ENCODE measurements at regions not wholly inside any gene's neighbourhood (a gene's known extent, or its start where the extent isn't known, plus 50 kb on each side); places are given as distances from the start of the nearest gene placed in this dataset.
"Not testable (repeated sequence)": the region's sequence is repeated elsewhere in the genome, so short reads cannot be mapped to it uniquely, and the experiment has no call there.

GRCh38 chr6:168871642-168872315 lies 381.9 kb downstream of the THBS2 start:
- DNase-seq = no peak

- no peak for DNase-seq
These were observed 382.7 kb downstream of the THBS2 start for GRCh38 chr6:168870982-168871381.

DNA sequence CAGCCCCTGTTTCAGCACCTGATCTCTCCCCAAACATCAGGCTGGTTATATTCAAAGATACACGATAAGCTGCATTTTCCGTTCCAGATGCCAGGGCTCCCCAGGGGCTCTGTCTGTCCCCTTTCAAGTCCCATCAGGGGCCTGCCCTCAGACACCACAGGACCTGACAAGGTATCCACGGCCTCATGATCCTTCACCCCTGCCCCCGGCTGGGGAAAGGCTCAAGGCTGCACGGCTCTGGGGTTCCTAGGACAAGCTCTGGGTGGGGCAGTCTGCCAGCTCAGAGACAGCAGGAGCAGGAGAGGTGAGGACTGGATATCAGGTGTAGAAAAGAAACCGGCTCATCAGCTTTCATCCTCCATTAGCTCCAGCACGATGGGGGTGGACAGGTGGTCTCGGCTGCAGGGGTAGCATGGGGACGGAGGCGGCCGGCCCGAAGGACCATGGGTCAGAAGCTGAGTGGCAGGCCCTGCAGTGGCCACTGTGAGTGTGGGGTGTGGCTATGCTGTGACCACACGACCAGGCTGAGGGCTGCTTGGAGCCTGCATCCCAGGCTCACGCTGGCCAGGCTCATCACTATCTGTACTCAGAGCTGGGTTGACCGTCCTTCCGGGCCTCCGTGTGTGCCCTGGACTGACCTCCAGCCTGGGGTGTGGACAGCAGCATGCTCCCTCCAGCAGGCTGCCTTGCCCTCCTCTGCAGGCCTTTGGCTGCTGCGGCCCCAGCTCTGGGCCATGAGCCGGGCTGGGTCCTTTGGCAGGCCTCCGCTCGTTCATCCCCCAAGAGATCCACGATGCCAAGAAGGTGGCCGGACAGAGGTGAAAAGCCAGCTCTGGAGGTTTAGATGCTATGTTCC lies 386.2 kb downstream of the THBS2 start:
- DNase-seq = no peak

- no peak for DNase-seq
These were observed 387.1 kb downstream of the THBS2 start for GRCh38 chr6:168866534-168866933.

- no peak for DNase-seq
These were observed 388.1 kb downstream of the THBS2 start for GRCh38 chr6:168865522-168865921.

DNA sequence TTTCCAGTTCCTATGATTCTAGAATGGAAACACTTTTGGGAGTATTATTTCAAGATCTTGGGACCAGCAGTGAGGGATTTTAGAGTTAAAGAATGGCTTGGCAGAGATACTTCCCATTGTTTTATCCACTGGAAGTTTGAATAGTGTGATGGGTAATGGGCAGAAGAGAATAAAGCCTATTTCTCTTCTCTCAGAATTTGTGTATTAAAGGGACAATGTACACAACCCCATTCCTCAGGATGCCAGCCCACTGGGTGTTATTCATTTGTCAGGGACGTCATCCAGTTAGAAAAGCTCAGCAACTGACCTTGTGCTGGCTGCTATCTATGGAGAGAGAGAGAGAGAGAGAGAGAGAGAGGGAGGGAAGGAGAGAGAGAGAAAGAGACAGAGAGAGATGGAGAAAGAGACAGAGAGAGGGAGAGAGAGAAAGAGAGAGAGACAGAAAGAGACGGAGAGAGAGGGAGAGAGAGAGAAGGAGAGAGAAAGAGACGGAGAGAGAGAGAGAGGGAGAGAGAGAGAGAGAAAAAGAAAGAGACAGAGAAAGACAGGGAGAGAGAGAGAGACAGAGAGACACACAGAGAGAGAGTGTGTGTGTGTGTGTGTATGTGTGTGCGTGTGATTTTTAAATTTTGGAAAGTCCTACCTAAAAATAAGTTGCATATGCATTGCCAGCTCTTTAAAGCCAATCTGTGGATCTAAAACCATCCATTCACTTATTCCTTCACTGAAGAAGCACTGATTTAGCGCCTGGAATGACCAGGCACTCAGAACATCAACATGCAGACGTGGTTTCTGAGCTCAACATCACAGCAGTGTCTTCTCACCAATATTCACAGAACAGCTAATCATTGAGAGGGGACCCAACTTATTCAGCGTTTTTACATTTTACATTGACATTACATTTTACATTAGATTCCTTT lies 388.8 kb downstream of the THBS2 start:
- DNase-seq = no peak

DNA sequence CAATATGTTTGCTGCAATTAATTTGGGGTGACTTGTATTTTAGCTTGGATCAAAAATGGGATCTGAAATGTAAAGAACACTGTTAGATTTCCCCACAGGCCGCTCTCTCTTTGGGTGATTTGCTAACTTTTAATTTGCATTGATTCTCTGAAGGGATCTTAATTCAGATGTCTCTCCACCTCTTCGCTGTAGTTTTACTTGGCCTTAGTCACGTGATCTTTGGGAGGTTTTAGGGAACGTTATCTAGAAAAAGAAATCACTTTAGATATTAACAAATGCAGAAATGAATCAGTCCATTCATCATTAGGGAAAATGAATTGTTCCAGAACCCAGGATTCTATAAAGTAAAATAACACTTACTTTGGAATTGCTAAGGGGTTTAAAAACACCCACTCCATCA lies 390.2 kb downstream of the THBS2 start:
- no peak for DNase-seq

DNA sequence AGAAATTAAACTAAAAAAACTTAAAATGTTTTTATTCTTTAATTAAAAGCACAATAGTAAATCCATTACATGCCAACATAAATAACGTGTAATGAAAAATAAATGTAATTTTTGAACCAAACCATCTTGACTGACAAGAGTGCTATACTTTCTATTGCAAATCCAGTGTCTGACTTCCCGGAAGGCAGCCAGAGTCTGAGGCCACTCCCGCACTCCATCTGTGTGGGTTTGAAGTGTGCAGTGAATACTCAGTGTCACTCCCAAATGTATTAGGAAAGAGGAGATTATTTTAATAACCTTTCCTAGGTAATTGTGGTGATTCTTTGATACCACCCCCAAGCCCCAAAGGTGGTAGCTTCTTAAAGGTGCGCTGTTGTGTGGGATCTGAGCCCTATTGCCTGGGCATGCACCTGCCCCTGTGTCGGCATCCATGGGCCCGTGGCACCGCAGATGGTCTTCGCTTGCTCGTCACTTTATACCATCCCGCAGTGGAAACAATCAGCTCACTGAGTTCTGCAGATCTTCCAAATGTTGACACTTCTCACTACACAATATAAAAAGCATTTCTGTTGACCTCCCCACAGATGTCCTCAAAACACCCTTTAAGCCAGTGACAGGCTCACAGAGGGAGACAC lies 391.2 kb downstream of the THBS2 start:
- no peak for DNase-seq

- DNase-seq = no peak
These were observed 392.7 kb downstream of the THBS2 start for GRCh38 chr6:168860987-168861386.

DNA sequence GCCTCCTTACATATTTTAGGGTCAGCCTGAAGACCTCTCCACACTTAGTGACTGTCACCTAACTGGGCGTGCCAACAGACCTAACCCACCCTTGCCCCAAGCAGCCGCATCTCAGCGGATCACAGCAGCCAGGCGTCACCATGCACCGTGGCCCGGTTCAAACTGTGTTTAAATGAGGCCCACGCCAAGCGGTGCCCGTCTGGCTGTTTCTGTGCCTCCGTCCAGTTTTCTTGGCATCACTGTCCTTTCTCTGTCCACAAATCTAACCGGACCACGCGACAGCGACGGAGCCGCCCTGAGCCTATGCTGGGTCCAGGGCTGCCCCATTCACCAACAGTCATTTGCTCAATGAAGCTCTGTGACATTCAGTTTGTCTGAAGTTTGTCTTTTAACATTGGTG lies 393.3 kb downstream of the THBS2 start:
- DNase-seq = no peak

DNA sequence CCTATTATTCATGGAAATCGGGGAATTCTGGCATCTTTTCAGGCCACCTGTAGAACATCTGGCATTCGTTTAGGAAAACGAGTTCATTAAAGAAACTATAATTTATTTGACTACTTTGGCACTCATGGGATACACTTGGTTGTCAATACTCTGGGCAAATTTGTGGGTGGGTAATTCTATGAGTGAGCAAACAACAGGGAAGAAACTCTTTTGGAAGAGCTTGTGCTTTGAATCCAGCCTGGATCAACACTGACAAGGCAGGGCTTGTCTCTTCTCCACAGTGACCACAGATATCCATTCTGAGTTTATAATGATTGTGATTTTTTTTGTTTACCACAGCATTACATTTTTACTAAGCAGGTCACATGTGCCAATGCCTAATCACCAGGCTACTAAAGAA lies 394.7 kb downstream of the THBS2 start:
- DNase-seq = no peak

DNA sequence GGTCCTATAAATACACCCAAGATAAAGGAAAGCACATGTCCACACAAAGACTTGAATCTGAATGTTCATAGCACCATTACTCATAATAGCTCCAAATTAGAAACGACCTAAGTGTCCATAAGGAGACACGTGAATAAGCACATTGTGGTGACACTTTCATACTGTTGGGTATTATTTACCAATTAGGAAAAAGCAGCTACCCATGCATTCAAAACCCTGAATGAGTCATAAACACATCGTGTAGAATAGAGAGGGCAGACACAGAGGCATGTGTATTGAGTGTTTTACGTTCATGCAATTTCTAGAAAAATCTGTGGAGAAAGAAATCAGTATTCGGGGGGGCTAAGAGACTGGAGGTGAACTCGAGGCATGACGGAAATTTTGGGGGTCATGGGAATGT lies 396.7 kb downstream of the THBS2 start:
- DNase-seq = no peak

GRCh38 chr6:168852376-168852884 lies 401.2 kb downstream of the THBS2 start:
- DNase-seq = no peak

- DNase-seq = no peak
These were observed 401.9 kb downstream of the THBS2 start for GRCh38 chr6:168851460-168852375.

GRCh38 chr6:168850027-168850736 lies 403.5 kb downstream of the THBS2 start:
- not testable (repeated sequence) for DNase-seq

- DNase-seq = no peak
These were observed 404.2 kb downstream of the THBS2 start for GRCh38 chr6:168849459-168849858.

- no peak for DNase-seq
These were observed 404.8 kb downstream of the THBS2 start for GRCh38 chr6:168848797-168849196.

DNA sequence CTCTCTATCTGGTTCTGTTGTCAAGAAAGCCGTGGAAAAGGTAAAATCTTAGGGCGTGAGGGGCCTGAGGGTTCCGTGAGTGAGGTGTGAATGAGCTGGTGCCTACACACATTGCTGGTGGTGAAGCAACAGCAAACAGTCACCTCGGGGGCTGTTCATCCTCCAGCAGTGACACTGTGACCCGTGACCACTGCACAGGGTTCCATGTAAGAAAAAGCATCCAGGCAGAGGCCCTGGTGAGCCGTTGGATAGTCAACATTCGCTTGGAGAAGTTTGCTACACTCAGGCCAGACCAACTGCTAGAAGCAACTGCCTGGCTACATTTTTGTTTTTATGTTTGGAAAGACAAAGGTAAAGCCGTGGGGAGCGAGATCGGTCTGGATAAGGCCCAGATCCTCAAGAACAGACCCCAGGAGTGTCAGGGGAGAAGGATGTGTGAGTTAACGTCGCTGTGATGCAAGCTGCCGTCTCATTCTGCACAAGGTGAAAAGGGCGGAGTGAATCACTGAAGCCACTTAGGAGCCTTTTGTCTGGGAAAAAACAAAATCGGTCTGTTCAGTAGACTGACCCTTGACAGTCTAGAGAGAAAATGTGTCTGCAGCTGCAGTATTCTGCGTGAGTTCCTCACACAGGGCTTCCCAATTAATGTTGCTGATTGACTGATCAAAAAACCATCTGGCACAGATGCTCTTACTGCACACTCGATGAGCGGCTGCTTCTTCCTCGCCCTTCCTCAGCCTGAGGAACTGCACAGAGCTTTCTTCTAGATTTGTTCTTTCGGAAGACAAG lies 404.0 kb downstream of the SMOC2 start:
- DNase-seq = no peak

GRCh38 chr6:168842632-168843212 lies 401.7 kb downstream of the SMOC2 start:
- DNase-seq = not testable (repeated sequence)
